ENCODE measurements at regions not wholly inside any gene's neighbourhood (a gene's known extent, or its start where the extent isn't known, plus 50 kb on each side); places are given as distances from the start of the nearest gene placed in this dataset.

GRCh38 chr14:66076176-66076575, 410.0 kb upstream of the CCDC196 start:
- no peak for TF ChIP-seq CTCF (IDR thresholded peaks at IDR 0.05; ENCODE audit: insufficient read depth, low read depth, low read length, missing control alignments)
- H3K4me3 ChIP-seq (ENCODE audit: low read length) = no peak overlapping the region
- no peak for DNase-seq (ENCODE audit: low read depth)

GRCh38 chr14:66078006-66078405, 408.2 kb upstream of the CCDC196 start:
- no peak for TF ChIP-seq CTCF (IDR thresholded peaks at IDR 0.05; ENCODE audit: insufficient read depth, low read depth, low read length, missing control alignments)
- DNase-seq (ENCODE audit: low read depth) = no peak
- H3K4me3 ChIP-seq (ENCODE audit: low read length) = no peak overlapping the region

GRCh38 chr14:66081594-66082376, 404.4 kb upstream of the CCDC196 start:
- DNase-seq (ENCODE audit: low read depth) = no peak
- H3K4me3 ChIP-seq (ENCODE audit: low read length) = no peak overlapping the region
- TF ChIP-seq CTCF (IDR thresholded peaks at IDR 0.05; ENCODE audit: insufficient read depth, low read depth, low read length, missing control alignments) = no peak

- no peak for DNase-seq (ENCODE audit: low read depth)
- H3K4me3 ChIP-seq (ENCODE audit: low read length) = no peak overlapping the region
- no peak for TF ChIP-seq CTCF (IDR thresholded peaks at IDR 0.05; ENCODE audit: insufficient read depth, low read depth, low read length, missing control alignments)
These were observed 400.9 kb upstream of the CCDC196 start for GRCh38 chr14:66085224-66085623.

GRCh38 chr14:66085665-66086064, 400.5 kb upstream of the CCDC196 start:
- H3K4me3 ChIP-seq (ENCODE audit: low read length) = no peak overlapping the region
- no peak for TF ChIP-seq CTCF (IDR thresholded peaks at IDR 0.05; ENCODE audit: insufficient read depth, low read depth, low read length, missing control alignments)
- no peak for DNase-seq (ENCODE audit: low read depth)

- no peak overlapping the region for H3K4me3 ChIP-seq (ENCODE audit: low read length)
- peak; percentile 23 for DNase-seq (ENCODE audit: low read depth)
- no peak for TF ChIP-seq CTCF (IDR thresholded peaks at IDR 0.05; ENCODE audit: insufficient read depth, low read depth, low read length, missing control alignments)
These were observed 398.9 kb upstream of the CCDC196 start for GRCh38 chr14:66087231-66087630.

GRCh38 chr14:66088656-66089055, 397.5 kb upstream of the CCDC196 start:
- no peak for TF ChIP-seq CTCF (IDR thresholded peaks at IDR 0.05; ENCODE audit: insufficient read depth, low read depth, low read length, missing control alignments)
- no peak for DNase-seq (ENCODE audit: low read depth)
- no peak overlapping the region for H3K4me3 ChIP-seq (ENCODE audit: low read length)

Data from epithelial cell of esophagus (primary cell).